22Rv1 (cell line): ENCODE measurements at regions not wholly inside any gene's neighbourhood (a gene's known extent, or its start where the extent isn't known, plus 50 kb on each side); places are given as distances from the start of the nearest gene placed in this dataset.

Experiments used
- H3K27ac ChIP-seq: fragments of 450-650 bp; 2 replicates; pipeline ENCODE4 v1.5.1; 2017
- ZFX ChIP-seq: fragments of 450-650 bp; IDR thresholded peaks from 2 replicates; pipeline ENCODE4 v1.6.1; 2017; ENCODE audit warnings: antibody characterized with exemption, borderline replicate concordance
- TF ChIP-seq, protein P1 (sequence below): fragments of 450-650 bp; IDR thresholded peaks from 2 replicates; pipeline ENCODE4 v1.5.1; 2017; ENCODE audit warnings: mild to moderate bottlenecking

- no peak overlapping the region for H3K27ac ChIP-seq
- TF ChIP-seq, protein P1, sequence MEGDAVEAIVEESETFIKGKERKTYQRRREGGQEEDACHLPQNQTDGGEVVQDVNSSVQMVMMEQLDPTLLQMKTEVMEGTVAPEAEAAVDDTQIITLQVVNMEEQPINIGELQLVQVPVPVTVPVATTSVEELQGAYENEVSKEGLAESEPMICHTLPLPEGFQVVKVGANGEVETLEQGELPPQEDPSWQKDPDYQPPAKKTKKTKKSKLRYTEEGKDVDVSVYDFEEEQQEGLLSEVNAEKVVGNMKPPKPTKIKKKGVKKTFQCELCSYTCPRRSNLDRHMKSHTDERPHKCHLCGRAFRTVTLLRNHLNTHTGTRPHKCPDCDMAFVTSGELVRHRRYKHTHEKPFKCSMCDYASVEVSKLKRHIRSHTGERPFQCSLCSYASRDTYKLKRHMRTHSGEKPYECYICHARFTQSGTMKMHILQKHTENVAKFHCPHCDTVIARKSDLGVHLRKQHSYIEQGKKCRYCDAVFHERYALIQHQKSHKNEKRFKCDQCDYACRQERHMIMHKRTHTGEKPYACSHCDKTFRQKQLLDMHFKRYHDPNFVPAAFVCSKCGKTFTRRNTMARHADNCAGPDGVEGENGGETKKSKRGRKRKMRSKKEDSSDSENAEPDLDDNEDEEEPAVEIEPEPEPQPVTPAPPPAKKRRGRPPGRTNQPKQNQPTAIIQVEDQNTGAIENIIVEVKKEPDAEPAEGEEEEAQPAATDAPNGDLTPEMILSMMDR = no peak
- TF ChIP-seq ZFX = no peak
Observed at GRCh38 chr14:76607510-76607909, 153.8 kb upstream of the VASH1 start.

GRCh38 chr14:76612654-76613053 is 148.6 kb upstream of the VASH1 start:
- TF ChIP-seq ZFX = no peak
- TF ChIP-seq, protein P1 = no peak
- no peak overlapping the region for H3K27ac ChIP-seq

DNA sequence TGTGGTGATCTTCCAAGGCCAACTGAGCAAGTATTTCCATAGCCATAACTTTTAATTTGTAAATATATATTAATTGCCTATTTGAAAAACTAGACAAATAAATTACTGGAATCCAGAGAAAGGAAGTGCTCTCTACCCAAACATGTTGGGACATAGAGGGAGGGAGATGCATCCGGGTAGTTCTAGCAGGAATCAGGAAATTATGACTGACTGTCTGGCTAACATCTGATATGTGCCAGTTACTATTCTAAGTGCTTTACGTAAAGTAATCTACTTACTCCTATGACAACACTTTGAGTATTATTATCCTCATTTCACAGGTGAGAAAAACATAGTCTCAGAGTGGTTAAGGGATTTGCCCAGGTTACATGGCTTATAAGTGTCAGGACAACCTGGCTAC is 147.7 kb upstream of the VASH1 start:
- TF ChIP-seq, protein P1 = no peak
- no peak for TF ChIP-seq ZFX
- no peak overlapping the region for H3K27ac ChIP-seq

GRCh38 chr14:76615331-76615730 is 145.9 kb upstream of the VASH1 start:
- H3K27ac ChIP-seq = no peak overlapping the region
- TF ChIP-seq, protein P1 = no peak
- no peak for TF ChIP-seq ZFX

GRCh38 chr14:76617440-76617839 is 143.8 kb upstream of the VASH1 start:
- TF ChIP-seq, protein P1 = no peak
- TF ChIP-seq ZFX = no peak
- no peak overlapping the region for H3K27ac ChIP-seq

DNA sequence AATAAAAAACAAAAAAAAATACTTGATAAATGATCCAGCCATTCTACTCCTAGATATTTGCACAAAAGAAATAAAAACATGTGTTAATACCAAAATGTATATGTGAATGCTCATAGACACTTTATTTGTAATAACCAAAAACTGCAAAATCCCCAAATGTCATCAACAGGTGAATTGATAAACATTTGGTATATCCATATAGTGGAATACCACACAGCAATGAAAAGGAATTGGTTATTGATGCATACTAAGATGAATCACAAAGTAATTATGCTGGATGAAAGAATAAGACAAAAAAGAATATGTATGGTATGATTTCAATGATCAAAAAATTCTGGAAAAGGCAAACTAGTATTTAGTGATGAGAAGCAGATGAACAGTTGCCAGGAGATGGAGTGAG is 124.7 kb upstream of the VASH1 start:
- no peak overlapping the region for H3K27ac ChIP-seq
- TF ChIP-seq ZFX = no peak
- TF ChIP-seq, protein P1 = no peak

- no peak for TF ChIP-seq ZFX
- TF ChIP-seq, protein P1 = no peak
- H3K27ac ChIP-seq = no peak overlapping the region
Observed at GRCh38 chr14:76638841-76639240, 122.4 kb upstream of the VASH1 start.
